ENCODE measurements at regions not wholly inside any gene's neighbourhood (a gene's known extent, or its start where the extent isn't known, plus 50 kb on each side); places are given as distances from the start of the nearest gene placed in this dataset.
"Not testable (repeated sequence)": the region's sequence is repeated elsewhere in the genome, so short reads cannot be mapped to it uniquely, and the experiment has no call there.

- DNase-seq (ENCODE audit: low read depth): no peak
Measured at GRCh38 chr19:23597661-23598060, 89.4 kb downstream of the ZNF675 start.

DNA sequence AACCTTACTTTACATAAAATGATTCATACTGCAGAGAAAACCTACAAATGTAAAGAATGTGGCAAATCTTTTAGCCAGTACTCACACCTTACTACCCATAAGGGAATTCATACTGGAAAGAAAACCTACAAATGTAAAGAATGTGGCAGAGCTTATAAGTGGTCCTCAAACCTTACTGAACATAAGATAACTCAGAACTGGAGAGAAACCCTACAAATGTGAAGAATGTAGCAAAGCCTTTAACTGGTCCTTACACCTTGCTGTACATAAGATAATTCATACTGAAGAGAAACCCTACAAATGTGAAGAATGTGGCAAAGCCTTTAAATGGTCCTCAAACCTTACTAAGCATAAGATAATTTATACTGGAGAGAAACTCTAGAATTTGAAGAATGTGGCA, 90.1 kb downstream of the ZNF675 start:
- no peak for DNase-seq (ENCODE audit: low read depth)

DNA sequence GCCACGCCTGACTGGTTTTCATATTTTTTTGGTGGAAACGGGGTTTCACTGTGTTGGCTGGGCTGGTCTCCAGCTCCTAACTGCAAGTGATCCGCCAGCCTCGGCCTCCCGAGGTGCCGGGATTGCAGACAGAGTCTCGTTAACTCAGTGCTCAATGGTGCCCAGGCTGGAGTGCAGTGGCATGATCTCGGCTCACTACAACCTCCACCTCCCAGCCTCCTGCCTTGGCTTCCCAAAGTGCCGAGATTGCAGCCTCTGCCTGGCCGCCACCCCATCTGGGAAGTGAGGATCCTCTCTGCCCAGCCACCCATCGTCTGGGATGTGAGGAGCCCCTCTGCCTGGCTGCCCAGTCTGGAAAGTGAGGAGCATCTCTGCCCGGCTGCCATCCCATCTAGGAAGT, 92.7 kb downstream of the ZNF675 start:
- not testable (repeated sequence) for DNase-seq (ENCODE audit: low read depth)

GRCh38 chr19:23587546-23587945, 99.5 kb downstream of the ZNF675 start:
- DNase-seq (ENCODE audit: low read depth): no peak

DNA sequence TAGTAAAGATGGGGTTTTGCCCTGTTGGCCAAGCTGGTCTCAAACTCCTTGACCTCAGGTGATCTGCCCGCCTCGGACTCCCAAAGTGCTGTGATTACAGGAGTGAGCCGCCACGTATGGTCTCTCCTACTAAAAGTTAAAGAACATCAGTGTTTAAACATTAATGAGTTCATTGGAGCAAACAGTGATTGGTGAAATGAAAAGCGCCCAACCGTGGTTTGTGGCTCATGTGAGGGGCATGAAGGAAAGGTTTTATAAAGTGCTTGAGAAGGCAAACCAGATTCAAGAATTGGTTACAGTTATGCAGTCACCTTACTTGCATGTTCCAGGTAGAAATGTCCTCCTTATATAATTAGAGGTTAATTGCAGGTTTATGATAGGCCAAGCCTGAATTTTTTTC, 109.5 kb downstream of the ZNF675 start:
- no peak for DNase-seq (ENCODE audit: low read depth)

DNA sequence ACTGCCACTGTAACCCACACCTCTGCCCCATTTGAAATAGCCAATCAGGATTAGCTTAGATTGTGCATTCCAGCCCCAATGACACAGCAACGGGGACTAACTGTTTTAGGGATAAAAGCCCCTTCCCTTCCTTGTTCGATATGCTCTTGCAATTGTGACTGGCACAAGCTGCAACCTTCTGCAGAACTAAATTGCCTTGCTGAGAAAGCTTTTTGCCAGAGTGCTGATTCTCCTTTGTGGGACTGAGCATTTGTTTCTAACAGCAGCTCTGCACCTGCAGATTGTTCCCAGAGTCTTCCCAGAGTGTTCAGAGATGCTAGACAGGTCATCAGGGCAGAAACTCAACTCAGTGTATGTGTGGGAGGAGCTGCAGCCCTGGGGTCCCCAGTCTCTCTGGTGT, 115.8 kb downstream of the ZNF675 start:
- DNase-seq (ENCODE audit: low read depth): no peak

DNA sequence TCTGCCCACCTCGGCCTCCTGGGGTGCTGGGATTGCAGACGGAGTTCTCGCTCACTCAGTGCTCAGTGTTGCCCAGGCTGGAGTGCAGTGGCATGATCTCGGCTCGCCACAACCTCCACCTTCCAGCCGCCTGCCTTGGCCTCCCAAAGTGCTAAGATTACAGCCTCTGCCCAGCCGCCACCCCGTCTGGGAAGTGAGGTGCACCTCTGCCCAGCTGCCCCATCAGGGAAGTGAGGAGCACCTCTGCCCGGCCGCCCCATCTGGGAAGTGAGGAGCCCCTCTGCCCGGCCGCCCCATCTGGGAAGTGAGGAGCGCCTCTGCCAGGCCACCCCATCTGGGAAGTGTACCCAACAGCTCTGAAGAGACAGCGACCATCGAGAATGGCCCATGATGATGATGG, 118.9 kb downstream of the ZNF675 start:
- DNase-seq (ENCODE audit: low read depth): not testable (repeated sequence)

DNA sequence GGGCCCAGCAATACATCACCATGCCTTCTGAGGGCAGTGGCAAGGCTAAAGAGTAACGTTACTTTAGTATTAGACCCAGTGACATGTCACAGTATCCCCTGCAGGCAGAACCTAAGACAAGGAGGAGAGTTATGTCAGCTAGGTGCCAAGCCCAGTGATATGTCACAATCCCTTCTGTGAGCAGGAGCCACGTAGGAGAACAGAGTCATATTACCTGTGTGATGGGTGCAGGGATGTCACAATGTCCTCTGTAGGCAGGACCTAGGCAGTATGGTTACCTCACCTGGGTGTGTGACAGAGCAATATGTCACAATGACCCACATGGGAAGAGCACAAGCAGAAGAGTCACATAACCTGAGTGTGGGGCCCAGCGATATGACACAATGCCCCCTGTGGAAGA, 121.8 kb downstream of the ZNF675 start:
- no peak for DNase-seq (ENCODE audit: low read depth)

GRCh38 chr19:23563326-23563725, 123.7 kb downstream of the ZNF675 start:
- DNase-seq (ENCODE audit: low read depth): no peak

GRCh38 chr19:23561341-23561740, 125.7 kb downstream of the ZNF675 start:
- no peak for DNase-seq (ENCODE audit: low read depth)

- DNase-seq (ENCODE audit: low read depth): no peak
Measured at GRCh38 chr19:23560051-23560450, 127.0 kb downstream of the ZNF675 start.

DNA sequence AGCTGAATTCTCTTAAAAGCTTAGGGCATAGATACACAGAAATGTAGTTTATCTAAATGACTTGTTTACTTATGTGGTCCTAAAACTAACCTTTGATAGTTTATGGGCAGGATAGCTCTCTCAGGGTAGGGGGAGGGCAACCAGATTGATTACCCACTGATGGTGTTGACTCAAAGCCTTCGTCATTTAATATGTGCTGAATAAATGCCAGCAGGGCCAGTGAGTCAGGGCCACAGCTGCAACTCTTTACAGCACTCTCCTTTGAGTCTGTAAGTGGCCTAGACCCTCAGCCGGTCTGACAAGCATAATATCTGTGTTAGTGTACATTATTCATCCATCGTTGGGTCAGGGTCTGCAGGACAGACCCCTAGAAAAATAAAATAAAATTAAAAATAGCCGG, 128.5 kb downstream of the ZNF675 start:
- DNase-seq (ENCODE audit: low read depth): no peak

- DNase-seq (ENCODE audit: low read depth): no peak
Measured at GRCh38 chr19:23557381-23557780, 129.6 kb downstream of the ZNF675 start.

GRCh38 chr19:23554548-23554947, 132.5 kb downstream of the ZNF675 start:
- no peak for DNase-seq (ENCODE audit: low read depth)

GRCh38 chr19:23550102-23550501, 136.9 kb downstream of the ZNF675 start:
- peak; percentile 1 for DNase-seq (ENCODE audit: low read depth)

DNA sequence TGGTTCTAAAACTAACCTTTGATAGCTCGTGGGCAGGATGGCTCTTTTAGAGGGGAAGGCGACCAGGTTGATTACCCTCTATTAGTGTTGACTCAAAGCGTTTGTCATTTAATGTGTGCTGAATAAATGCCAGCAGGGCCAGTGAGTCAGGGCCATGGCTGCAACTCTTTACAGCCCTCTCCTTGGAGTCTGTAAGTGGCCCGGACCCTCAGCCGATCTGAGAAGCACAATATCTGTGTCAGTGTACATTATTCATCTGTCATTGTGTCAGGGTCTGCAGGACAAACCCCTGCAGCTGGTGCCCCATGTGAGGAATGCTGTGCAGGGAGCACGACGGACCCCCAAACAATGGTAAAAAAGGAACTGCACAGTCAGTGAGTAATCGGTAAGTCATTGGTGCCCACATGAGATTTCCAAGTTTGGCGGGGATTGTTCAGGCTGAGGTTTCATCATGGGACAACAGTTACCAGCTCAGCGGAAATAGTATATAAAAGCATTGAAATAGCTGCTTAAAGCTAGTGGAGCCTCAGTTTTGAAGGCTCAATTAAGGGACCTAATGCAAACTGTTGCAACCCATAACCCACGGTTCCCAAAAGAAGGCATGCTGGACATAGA, 139.1 kb downstream of the ZNF675 start:
- DNase-seq (ENCODE audit: low read depth): no peak

GRCh38 chr19:23547156-23547555, 139.9 kb downstream of the ZNF675 start:
- no peak for DNase-seq (ENCODE audit: low read depth)

DNA sequence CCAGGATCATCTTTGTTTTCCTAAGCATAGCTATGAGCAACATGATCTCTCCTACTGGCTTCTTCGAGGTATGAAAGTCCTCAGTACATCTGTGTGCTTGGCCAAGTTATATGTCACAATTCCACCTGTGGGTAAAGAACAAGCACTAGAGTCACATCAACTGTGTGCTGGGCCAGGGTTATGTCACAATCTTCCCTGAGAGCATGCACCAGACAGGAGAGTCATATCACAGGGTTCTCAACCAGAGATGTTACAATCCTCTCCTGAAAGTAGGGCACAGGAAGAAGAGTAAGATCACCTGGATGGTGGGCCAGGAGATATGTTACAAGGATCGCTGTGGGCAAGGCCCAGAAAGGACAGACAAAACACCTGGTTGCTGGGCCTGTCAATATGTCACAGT, 143.7 kb downstream of the ZNF675 start:
- DNase-seq (ENCODE audit: low read depth): no peak

DNA sequence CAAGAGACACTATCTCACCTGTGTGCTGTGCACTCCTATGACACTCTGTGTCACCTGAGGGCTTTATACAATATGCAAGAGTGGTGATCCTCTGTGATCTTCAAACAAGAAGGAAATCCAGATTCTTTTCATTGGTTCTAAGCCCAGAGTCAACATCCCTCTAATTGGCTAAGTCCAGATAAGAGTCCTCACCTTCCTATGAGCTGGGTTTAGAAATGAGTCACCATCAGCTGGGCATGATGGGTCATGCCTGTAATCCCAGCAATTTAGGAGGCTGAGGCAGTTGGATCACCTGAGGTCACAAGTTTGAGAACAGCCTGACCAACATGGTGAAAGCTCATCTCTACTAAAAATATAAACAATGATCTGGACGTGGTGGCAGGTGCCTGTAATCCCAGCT, 144.4 kb downstream of the ZNF675 start:
- no peak for DNase-seq (ENCODE audit: low read depth)

DNA sequence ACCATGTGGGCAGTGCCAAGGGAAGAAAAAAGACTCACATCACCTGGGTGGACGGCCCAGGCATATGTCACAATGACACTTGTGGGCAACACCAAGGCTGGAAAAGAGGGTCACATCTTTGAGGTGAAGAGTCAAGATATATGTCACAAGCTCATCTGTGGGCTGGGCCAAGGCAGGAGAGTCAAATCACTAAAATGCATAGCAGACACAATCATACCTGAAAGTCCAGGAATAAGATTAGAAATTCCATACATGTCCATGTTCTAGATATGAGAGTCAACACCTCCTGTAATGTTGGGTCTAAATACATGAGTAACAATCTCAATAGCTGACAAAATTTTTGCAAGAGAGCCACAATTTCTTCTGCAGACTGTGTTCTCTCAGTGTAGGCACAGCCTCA, 145.0 kb downstream of the ZNF675 start:
- no peak for DNase-seq (ENCODE audit: low read depth)

DNA sequence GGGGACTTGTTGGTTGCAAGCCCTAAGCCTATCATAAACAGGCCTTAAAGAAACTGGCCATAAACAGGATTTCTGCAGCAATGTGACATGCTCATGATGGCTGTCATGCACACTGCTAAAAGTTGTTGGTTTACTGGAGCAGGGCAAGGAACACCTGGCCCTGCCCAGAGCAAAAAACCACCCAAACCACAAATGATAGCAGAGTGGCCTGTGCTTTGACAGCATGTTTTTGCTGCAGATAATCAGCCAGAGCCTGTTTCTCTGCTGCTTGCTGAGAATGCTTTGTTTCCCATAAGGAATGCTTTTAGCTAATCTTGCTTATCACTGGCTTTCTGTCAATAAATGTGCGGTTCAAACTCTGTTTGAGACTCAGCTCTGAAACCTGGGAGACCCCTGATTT, 144.9 kb upstream of the ZNF91 start:
- not testable (repeated sequence) for DNase-seq (ENCODE audit: low read depth)

- DNase-seq (ENCODE audit: low read depth): no peak
Measured at GRCh38 chr19:23539499-23539898, 144.2 kb upstream of the ZNF91 start.

- DNase-seq (ENCODE audit: low read depth): not testable (repeated sequence)
Measured at GRCh38 chr19:23537136-23537535, 141.9 kb upstream of the ZNF91 start.

GRCh38 chr19:23536341-23536740, 141.1 kb upstream of the ZNF91 start:
- not testable (repeated sequence) for DNase-seq (ENCODE audit: low read depth)

GRCh38 chr19:23535901-23536300, 140.6 kb upstream of the ZNF91 start:
- not testable (repeated sequence) for DNase-seq (ENCODE audit: low read depth)
